KMS-11 (cell line): ENCODE measurements at regions not wholly inside any gene's neighbourhood (a gene's known extent, or its start where the extent isn't known, plus 50 kb on each side); places are given as distances from the start of the nearest gene placed in this dataset.

Experiments
- H2AFZ ChIP-seq: fragments of 200-600 bp; sonication (generic); 2 replicates; pipeline ENCODE4 v1.6.1; 2016; ENCODE audit warnings: antibody characterized with exemption, mixed run types, low read depth
- H3K27ac ChIP-seq: fragments of 200-600 bp; sonication (generic); 2 replicates; pipeline ENCODE4 v1.6.1; 2016; ENCODE audit warnings: mild to moderate bottlenecking, mixed run types
- H3K27me3 ChIP-seq: fragments of 200-600 bp; sonication (generic); 2 replicates; pipeline ENCODE4 v1.6.1; 2017; ENCODE audit warnings: mild to moderate bottlenecking, low read depth, mixed run types, moderate library complexity; ENCODE audit not compliant: insufficient read depth
- H3K36me3 ChIP-seq: fragments of 200-600 bp; sonication (generic); 2 replicates; pipeline ENCODE4 v1.6.1; 2017; ENCODE audit warnings: mild to moderate bottlenecking, mixed run types; ENCODE audit not compliant: insufficient read depth
- H3K4me1 ChIP-seq: fragments of 200-600 bp; sonication (generic); 2 replicates; pipeline ENCODE4 v1.6.1; 2016; ENCODE audit warnings: mild to moderate bottlenecking, low read depth, mixed run types; ENCODE audit not compliant: poor library complexity, severe bottlenecking
- H3K4me2 ChIP-seq: fragments of 200-600 bp; sonication (generic); 2 replicates; pipeline ENCODE4 v1.7.0; 2016; ENCODE audit warnings: mild to moderate bottlenecking, mixed run types
- H3K4me3 ChIP-seq: fragments of 200-600 bp; sonication (generic); IDR thresholded peaks from 2 replicates; pipeline ENCODE4 v1.6.1; 2017; ENCODE audit warnings: low read depth, low read length, mixed read lengths; ENCODE audit not compliant: insufficient read depth
- H3K79me2 ChIP-seq: fragments of 200-600 bp; sonication (generic); 2 replicates; pipeline ENCODE4 v1.6.1; 2016; ENCODE audit warnings: low read depth, mixed run types; ENCODE audit not compliant: insufficient read depth
- H3K9ac ChIP-seq: fragments of 200-600 bp; sonication (generic); 2 replicates; pipeline ENCODE4 v1.6.1; 2016; ENCODE audit warnings: mild to moderate bottlenecking, mixed run types
- H4K20me1 ChIP-seq: fragments of 200-600 bp; sonication (generic); 2 replicates; pipeline ENCODE4 v1.6.1; 2016; ENCODE audit warnings: mild to moderate bottlenecking, mixed run types; ENCODE audit not compliant: insufficient read depth
- CTCF ChIP-seq: fragments of 200-600 bp; sonication (generic); conservative IDR thresholded peaks from 2 replicates; pipeline ENCODE4 v1.6.1; 2017; ENCODE audit warnings: low read depth, mild to moderate bottlenecking, antibody characterized with exemption, low read length, moderate library complexity, mixed read lengths

GRCh38 chr3:13134879-13135206, 61.6 kb upstream of the IQSEC1 start:
- H3K9ac ChIP-seq = no peak overlapping the region
- H3K27ac ChIP-seq = no peak overlapping the region
- no peak overlapping the region for H3K4me2 ChIP-seq
- no peaks in the 10 kb centered on the region for H3K36me3 ChIP-seq
- H3K27me3 ChIP-seq = no peaks in the 10 kb centered on the region
- TF ChIP-seq CTCF = no peak
- no peak overlapping the region for H3K4me3 ChIP-seq
- H2AFZ ChIP-seq = no peak overlapping the region
- H4K20me1 ChIP-seq = no peaks in the 10 kb centered on the region
- H3K4me1 ChIP-seq = no peaks in the 10 kb centered on the region
- no peaks in the 10 kb centered on the region for H3K79me2 ChIP-seq

- no peaks in the 10 kb centered on the region for H3K36me3 ChIP-seq
- no peaks in the 10 kb centered on the region for H4K20me1 ChIP-seq
- no peaks in the 10 kb centered on the region for H3K4me1 ChIP-seq
- no peak overlapping the region for H3K9ac ChIP-seq
- no peak overlapping the region for H3K27ac ChIP-seq
- no peak for TF ChIP-seq CTCF
- no peak overlapping the region for H3K4me2 ChIP-seq
- no peaks in the 10 kb centered on the region for H3K79me2 ChIP-seq
- no peak overlapping the region for H3K4me3 ChIP-seq
- no peaks in the 10 kb centered on the region for H3K27me3 ChIP-seq
- H2AFZ ChIP-seq = no peak overlapping the region
Measured at GRCh38 chr3:13134166-13134878, 61.1 kb upstream of the IQSEC1 start.

- Histone ChIP-seq H3K4me1 (no peaks in the 10 kb centered on the region), H3K79me2 (no peaks in the 10 kb centered on the region), H3K27ac (no peak overlapping the region), H3K36me3 (no peaks in the 10 kb centered on the region), H3K4me3 (no peak overlapping the region), H3K27me3 (no peaks in the 10 kb centered on the region), H2AFZ (no peak overlapping the region), H4K20me1 (no peaks in the 10 kb centered on the region), H3K4me2 (no peak overlapping the region), H3K9ac (no peak overlapping the region)
- no peak for TF ChIP-seq CTCF
Measured at GRCh38 chr3:13133471-13133981, 60.3 kb upstream of the IQSEC1 start.

- H3K4me2 ChIP-seq = no peak overlapping the region
- H3K79me2 ChIP-seq = no peaks in the 10 kb centered on the region
- no peaks in the 10 kb centered on the region for H4K20me1 ChIP-seq
- H3K36me3 ChIP-seq = no peaks in the 10 kb centered on the region
- H3K4me3 ChIP-seq = no peak overlapping the region
- no peak overlapping the region for H2AFZ ChIP-seq
- H3K27me3 ChIP-seq = no peaks in the 10 kb centered on the region
- TF ChIP-seq CTCF = no peak
- no peak overlapping the region for H3K9ac ChIP-seq
- H3K27ac ChIP-seq = no peak overlapping the region
- no peaks in the 10 kb centered on the region for H3K4me1 ChIP-seq
Measured at GRCh38 chr3:13132731-13133410, 59.6 kb upstream of the IQSEC1 start.
